ENCODE measurements at regions not wholly inside any gene's neighbourhood (a gene's known extent, or its start where the extent isn't known, plus 50 kb on each side); places are given as distances from the start of the nearest gene placed in this dataset.
"Not testable (repeated sequence)": the region's sequence is repeated elsewhere in the genome, so short reads cannot be mapped to it uniquely, and the experiment has no call there.

DNA sequence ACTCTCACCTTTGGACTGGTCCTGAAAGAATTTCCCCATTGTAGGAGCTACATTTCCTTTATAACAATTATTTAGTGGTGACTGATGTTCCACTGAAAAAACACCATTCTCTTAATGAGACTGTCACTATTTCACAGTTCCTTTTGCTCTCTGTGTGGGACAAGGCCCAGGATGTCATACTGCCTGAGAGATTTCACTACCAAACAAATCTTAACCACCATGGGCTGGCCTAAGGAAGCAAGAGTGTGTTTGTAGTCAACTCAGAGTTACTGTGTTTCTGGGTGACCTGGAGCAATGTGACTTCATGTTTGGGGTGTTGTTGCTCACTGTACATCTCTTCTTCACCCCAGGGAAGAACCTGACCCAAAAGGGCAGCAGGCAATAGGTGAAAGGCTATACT is 50.1 kb upstream of the ZNF608 start:
- DNase-seq = no peak

- DNase-seq = no peak
Observed at GRCh38 chr5:124797665-124798087, 51.2 kb upstream of the ZNF608 start.

DNA sequence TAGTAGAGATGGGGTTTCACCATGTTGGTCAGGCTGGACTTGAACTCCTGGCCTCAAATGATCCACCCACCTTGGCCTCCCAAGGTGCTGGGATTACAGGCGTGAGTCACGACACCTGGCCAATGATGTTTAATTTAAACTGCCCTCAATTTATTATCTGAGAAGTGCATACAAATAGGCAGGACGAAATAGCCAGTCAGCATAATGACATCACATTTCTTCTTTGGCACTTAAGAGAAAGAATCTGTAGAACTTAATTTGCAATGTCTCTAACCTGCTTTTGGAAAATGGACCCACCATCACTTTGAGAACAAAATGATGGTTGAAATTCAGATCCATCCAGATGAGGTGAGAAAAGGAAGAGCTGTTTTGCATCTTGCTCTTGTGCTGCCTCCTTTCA is 52.5 kb upstream of the ZNF608 start:
- DNase-seq = no peak

- no peak for DNase-seq
Observed at GRCh38 chr5:124801551-124801950, 55.1 kb upstream of the ZNF608 start.

GRCh38 chr5:124803617-124804323 is 57.3 kb upstream of the ZNF608 start:
- no peak for DNase-seq

GRCh38 chr5:124806026-124806372 is 59.6 kb upstream of the ZNF608 start:
- DNase-seq = no peak

DNA sequence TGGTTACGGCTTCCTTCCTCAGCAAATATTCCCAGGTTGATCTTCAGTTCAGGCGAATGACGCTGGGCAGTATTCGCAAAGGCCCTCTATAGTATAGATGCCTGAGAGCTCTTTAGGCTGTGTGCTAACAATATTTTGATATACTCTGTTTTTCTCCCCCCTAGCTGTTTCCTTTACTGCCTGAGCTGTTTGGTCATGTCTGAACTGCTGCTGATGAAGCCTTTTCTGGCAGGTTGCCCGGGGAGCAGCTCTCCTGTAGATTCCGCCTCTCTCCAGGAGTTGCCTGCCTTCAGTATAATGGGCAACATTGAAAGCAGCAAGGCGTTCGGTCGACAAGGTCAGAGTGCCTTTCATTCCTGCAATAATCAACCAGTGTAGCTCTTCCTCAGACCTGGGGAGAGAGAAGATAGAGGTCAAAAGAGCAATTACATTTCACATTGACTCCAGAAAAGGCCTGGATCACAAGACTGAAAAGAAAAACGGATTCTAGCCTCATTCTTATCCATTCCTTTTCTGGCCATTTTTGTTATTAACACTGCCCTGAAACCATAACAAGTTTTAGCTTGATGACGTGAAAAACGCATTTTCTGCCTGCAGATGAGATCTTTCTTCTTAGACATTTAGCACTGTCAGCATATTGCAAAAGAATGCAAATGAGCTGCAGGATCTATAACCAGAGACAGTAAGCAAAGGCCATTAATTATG is 60.1 kb upstream of the ZNF608 start:
- DNase-seq = no peak

DNA sequence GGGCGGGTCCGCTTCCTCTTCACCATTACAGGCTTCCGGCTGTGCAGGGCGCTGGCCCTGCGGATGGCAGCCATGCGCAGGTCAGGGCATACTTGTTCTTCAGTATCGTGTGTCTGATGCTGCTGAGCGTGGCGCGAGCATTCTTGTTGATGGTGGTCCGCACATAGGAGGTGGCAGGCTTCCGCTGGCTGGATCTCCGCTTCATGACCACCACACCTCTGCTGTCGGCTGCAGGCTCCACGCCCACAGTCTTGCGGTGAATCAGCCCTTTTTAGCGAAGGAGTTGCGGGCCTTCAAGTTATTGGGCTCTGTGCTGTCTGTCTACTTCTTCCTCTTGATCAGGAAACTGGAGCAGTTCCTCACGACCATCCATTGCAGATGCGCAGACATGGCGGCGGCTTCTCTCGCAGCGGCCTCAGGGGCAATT is 62.4 kb upstream of the ZNF608 start:
- DNase-seq = no peak

DNA sequence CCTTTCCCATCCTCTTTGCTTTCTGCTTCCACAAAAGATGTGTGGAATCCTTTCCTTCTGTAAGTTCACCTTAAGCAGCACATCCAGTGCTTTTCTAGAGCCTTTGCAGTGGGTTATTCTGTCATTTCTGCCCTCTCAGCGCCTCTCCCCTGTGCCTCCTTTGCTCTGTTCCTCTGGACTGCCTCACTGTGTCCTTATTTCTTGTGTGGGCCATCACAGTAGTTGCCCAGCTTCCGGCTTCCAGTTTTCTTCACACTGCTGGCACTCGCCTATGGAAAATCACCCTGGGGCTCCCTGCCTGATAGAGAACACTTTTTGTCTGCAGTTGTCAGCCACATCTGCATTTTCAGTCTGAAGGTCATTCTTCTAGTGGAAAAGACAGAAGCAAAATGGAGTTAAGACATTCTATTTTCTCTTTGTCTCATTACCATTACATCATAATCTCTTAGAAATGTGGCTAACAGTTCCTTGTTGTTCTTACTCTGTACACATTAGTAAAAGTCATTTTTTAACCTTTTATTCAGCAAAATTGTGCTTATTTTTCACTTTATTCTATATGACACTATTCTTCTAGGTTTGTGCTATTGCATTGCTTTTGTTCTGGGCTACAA is 64.1 kb upstream of the ZNF608 start:
- no peak for DNase-seq

GRCh38 chr5:124812771-124813358 is 66.4 kb upstream of the ZNF608 start:
- no peak for DNase-seq

DNA sequence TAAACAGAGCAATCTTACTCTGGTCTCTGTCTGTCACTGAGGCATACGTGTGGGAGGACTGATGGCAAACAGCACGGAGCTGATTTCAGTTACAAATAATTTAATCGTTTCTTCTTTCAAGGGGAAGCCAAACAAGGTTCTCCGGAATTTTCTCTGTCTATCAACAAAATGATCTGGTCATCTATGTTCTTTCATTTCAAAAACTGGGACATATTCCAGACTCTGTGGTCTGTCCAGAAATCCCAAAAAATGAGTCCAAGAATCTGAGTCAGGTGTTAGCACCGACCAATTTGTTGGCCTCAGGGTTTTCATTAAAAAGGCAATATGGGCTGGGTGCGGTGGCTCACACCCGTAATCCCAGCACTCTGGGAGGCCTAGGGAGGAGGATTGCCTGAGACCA is 69.9 kb upstream of the ZNF608 start:
- no peak for DNase-seq

DNA sequence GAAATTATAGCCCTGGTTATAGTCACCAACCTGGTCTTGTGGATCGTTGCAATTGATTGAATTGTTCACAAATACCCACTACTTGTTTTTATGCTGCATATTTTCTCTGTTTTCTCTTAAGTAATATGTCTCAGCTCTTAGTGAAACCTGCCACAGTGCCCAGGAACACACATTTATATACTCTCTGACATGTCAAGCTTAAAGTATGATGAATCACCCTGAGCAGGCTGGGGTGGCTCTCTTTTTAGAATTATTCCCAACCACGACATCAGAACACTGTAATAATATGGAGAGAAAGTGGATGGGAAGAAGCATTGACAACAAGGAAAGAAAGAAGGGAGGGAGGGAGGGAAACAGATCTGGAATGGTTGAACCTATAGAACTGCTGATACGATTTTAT is 72.8 kb upstream of the ZNF608 start:
- no peak for DNase-seq

GRCh38 chr5:124822647-124823046 is 76.2 kb upstream of the ZNF608 start:
- no peak for DNase-seq

DNA sequence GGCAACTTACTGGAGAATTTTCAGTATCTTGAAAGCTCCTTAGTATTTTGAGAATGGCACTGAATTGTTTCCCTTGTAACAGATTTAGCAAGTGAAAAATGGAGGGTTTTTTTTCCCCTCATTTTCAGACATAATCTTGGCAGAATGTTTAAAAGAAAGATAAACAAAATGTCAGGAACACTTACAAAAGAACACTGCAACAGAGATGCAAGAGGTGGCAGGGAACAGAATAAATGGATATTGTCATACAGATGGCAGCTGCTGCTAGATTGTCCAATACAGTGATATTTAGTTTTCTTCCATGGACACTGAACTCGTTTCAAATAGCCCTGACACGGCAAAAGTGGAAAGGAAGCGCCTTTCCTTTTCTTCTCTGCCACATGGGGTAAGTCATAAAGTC is 76.9 kb upstream of the ZNF608 start:
- DNase-seq = no peak

GRCh38 chr5:124824637-124825158 is 78.3 kb upstream of the ZNF608 start:
- DNase-seq = no peak

- DNase-seq = no peak
Observed at GRCh38 chr5:124825250-124825982, 79.0 kb upstream of the ZNF608 start.

DNA sequence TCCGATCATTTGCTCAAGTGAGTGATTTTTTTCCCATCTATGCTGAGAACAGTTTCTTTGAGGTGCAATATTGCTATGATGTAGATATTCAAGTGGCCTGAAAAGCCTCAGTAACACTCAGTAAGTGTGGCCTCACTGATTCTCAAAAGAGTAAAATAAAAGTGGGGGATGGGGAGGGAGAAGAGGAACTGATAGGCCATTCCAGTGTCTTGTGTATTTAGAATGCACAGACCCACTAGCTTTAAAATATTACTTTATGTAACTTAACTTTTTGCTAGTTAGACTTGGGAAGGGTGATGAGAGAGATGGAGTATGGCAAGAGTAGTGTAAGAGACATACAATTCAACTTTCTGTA is 79.5 kb upstream of the ZNF608 start:
- no peak for DNase-seq

- DNase-seq = no peak
Observed at GRCh38 chr5:124828731-124829234, 82.3 kb upstream of the ZNF608 start.

GRCh38 chr5:124831687-124832240 is 85.3 kb upstream of the ZNF608 start:
- DNase-seq = no peak

DNA sequence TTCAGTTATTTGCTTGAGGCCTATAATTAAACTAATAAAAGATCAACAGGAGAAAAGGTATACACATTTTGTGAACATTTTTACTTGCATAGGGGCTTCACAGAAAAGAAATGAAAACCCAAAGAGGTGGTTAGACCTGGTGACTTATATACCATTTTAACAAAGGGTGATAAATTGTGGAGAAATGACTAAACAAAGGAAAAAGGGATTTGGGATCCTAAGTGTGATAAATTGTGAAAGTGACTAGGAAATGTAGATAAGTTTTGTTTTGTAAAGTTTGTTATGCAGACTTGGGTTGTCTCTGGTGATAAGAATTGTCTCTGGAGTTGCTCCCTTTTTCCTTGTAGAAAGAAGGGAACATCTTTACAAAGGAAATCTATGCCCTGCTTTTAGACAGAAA is 86.1 kb upstream of the ZNF608 start:
- no peak for DNase-seq

- DNase-seq = not testable (repeated sequence)
Observed at GRCh38 chr5:124836314-124836713, 89.9 kb upstream of the ZNF608 start.

GRCh38 chr5:124839371-124839998 is 93.0 kb upstream of the ZNF608 start:
- DNase-seq = no peak
